Tibial artery (tissue), 4 donors: ENCODE measurements at regions not wholly inside any gene's neighbourhood (a gene's known extent, or its start where the extent isn't known, plus 50 kb on each side); places are given as distances from the start of the nearest gene placed in this dataset.

Experiments used
- DNase-seq, 2 donors: peaks; one replicate each; pipeline ENCODE4 v3.0.0-alpha.2; 2019
- H3K27ac ChIP-seq, 2 donors: fragments of 200-600 bp; sonication (generic) in 1 of 2; 1 replicate in 1 of 2; 2 replicates in 1 of 2; pipeline ENCODE4 v1.5.1; 2018 to 2019; ENCODE audit warnings: mild to moderate bottlenecking in 1 of 2
- H3K27me3 ChIP-seq, 2 donors: fragments of 200-600 bp; sonication (generic) in 1 of 2; one replicate each; pipeline versions ENCODE4 v1.5.1 to v1.6.0; 2016 to 2019
- H3K36me3 ChIP-seq, 3 donors: fragments of 200-600 bp; sonication (generic) in 2 of 3; one replicate each; pipeline ENCODE4 v1.5.1; 2016 to 2019; ENCODE audit warnings: mild to moderate bottlenecking in 2 of 3
- H3K4me1 ChIP-seq, 4 donors: fragments of 200-600 bp; sonication (generic) in 2 of 4; 1 replicate in 3 of 4; 2 replicates in 1 of 4; pipeline ENCODE4 v1.5.1; 2016 to 2019
- H3K4me3 ChIP-seq, 2 donors: fragments of 200-600 bp; sonication (generic) in 1 of 2; 1 replicate in 1 of 2; 2 replicates in 1 of 2; pipeline ENCODE4 v1.5.1; 2018 to 2019; ENCODE audit warnings: mild to moderate bottlenecking in 2 of 2
- H3K9me3 ChIP-seq, 3 donors: fragments of 200-600 bp; sonication (generic) in 1 of 3; one replicate each; pipeline ENCODE4 v1.5.1; 2016 to 2019
- CTCF ChIP-seq, 2 experiments: fragments of 200-600 bp in 1 of 2; fragments of 450-650 bp in 1 of 2; IDR thresholded peaks; one replicate each; pipeline ENCODE4 v1.5.1; 2017 to 2019; ENCODE audit warnings: antibody characterized with exemption in 2 of 2, mild to moderate bottlenecking in 1 of 2, moderate library complexity in 1 of 2
- intact Hi-C: fragments of 100-400 bp; cut with DNase I; formaldehyde crosslinking; loops from one replicate; pipeline ENCODE4 v1.15.0; 2023; ENCODE audit warnings: low total_unique reads

- H3K4me3 ChIP-seq = no peak overlapping the region
- no peak overlapping the region for H3K27ac ChIP-seq
- intact Hi-C loops = no loop called here
- H3K27me3 ChIP-seq = no peaks in the 10 kb centered on the region
- DNase-seq = no peak
- no peaks in the 10 kb centered on the region for H3K36me3 ChIP-seq
- no peaks in the 10 kb centered on the region for H3K4me1 ChIP-seq
- no peak for TF ChIP-seq CTCF (IDR thresholded peaks at IDR 0.05)
- no peaks in the 10 kb centered on the region for H3K9me3 ChIP-seq
Measured at GRCh38 chr6:140226637-140227036, 852.2 kb upstream of the CITED2 start.

GRCh38 chr6:140225701-140226436 lies 851.4 kb upstream of the CITED2 start:
- Histone ChIP-seq H3K27me3 (no peaks in the 10 kb centered on the region), H3K9me3 (no peaks in the 10 kb centered on the region), H3K27ac (no peak overlapping the region), H3K36me3 (no peaks in the 10 kb centered on the region), H3K4me3 (no peak overlapping the region), H3K4me1 (no peaks in the 10 kb centered on the region)
- no peak for TF ChIP-seq CTCF (IDR thresholded peaks at IDR 0.05)
- intact Hi-C loops = no loop called here
- DNase-seq = no peak

- no peak overlapping the region for H3K27ac ChIP-seq
- no peak for DNase-seq
- intact Hi-C loops = no loop called here
- no peaks in the 10 kb centered on the region for H3K27me3 ChIP-seq
- peaks cover 0 to 14% (median 12%) of the 10 kb centered on the region in 3 donors for H3K9me3 ChIP-seq
- H3K4me3 ChIP-seq = no peak overlapping the region
- H3K36me3 ChIP-seq = peaks cover 0 to 6% (median 0%) of the 10 kb centered on the region in 3 donors
- H3K4me1 ChIP-seq = no peaks in the 10 kb centered on the region
- no peak for TF ChIP-seq CTCF (IDR thresholded peaks at IDR 0.05)
Measured at GRCh38 chr6:140217283-140217682, 842.8 kb upstream of the CITED2 start.

- TF ChIP-seq CTCF (IDR thresholded peaks at IDR 0.05) = no peak
- Histone ChIP-seq H3K9me3 (no peaks in the 10 kb centered on the region), H3K27me3 (no peaks in the 10 kb centered on the region), H3K36me3 (no peaks in the 10 kb centered on the region), H3K4me3 (no peak overlapping the region), H3K4me1 (peaks cover 0 to 10% (median 0%) of the 10 kb centered on the region in 4 donors), H3K27ac (no peak overlapping the region)
- intact Hi-C loops = no loop called here
- no peak for DNase-seq
Measured at GRCh38 chr6:140209775-140210174, 835.3 kb upstream of the CITED2 start.

- TF ChIP-seq CTCF (IDR thresholded peaks at IDR 0.05) = no peak
- intact Hi-C loops = no loop called here
- H3K27ac ChIP-seq = no peak overlapping the region
- H3K36me3 ChIP-seq = no peaks in the 10 kb centered on the region
- peaks cover 0 to 22% (median 2%) of the 10 kb centered on the region in 4 donors for H3K4me1 ChIP-seq
- no peak overlapping the region for H3K4me3 ChIP-seq
- no peaks in the 10 kb centered on the region for H3K27me3 ChIP-seq
- H3K9me3 ChIP-seq = no peaks in the 10 kb centered on the region
- no peak for DNase-seq
Measured at GRCh38 chr6:140208286-140208685, 833.8 kb upstream of the CITED2 start.
